ENCODE measurements at regions not wholly inside any gene's neighbourhood (a gene's known extent, or its start where the extent isn't known, plus 50 kb on each side); places are given as distances from the start of the nearest gene placed in this dataset.
A peak's percentile ranks its signal among the peaks of the same experiment; 100 is the strongest.

DNA sequence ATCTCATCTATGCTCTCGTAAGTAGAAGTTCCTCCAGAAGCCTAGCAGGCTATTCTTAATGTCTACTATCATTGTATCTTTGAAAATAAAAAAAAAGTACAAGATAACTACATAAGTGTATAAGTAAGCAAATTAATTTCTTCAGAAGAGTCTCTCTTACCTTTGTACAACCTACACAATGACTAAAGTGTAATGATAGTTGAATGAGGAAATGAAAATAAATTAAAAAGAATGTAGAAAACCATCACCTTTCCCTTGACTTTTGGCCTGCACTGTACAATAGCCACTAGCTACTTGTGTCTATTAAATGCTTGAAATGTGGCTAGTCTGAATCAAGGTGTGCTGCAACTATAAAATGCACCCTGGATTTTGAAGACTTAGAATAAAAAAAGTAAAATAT, 229.9 kb upstream of the FOXN3 start:
- intact Hi-C loops (cut with micrococcal nuclease) = no loop called here
- H3K27ac Mint-ChIP-seq = no peak overlapping the region
- ATAC-seq (ENCODE audit: low read depth) (no peak), DNase-seq (no peak)
- no peaks in the 10 kb centered on the region for H3K27me3 Mint-ChIP-seq
- H3K4me3 Mint-ChIP-seq = no peak overlapping the region
- CTCF ChIA-PET = no interaction called here
- no peaks in the 10 kb centered on the region for H3K9me3 Mint-ChIP-seq
- POLR2A ChIA-PET = no interaction called here
- peaks cover 18% of the 10 kb centered on the region for H3K4me1 Mint-ChIP-seq
- TF ChIP-seq, protein P1, sequence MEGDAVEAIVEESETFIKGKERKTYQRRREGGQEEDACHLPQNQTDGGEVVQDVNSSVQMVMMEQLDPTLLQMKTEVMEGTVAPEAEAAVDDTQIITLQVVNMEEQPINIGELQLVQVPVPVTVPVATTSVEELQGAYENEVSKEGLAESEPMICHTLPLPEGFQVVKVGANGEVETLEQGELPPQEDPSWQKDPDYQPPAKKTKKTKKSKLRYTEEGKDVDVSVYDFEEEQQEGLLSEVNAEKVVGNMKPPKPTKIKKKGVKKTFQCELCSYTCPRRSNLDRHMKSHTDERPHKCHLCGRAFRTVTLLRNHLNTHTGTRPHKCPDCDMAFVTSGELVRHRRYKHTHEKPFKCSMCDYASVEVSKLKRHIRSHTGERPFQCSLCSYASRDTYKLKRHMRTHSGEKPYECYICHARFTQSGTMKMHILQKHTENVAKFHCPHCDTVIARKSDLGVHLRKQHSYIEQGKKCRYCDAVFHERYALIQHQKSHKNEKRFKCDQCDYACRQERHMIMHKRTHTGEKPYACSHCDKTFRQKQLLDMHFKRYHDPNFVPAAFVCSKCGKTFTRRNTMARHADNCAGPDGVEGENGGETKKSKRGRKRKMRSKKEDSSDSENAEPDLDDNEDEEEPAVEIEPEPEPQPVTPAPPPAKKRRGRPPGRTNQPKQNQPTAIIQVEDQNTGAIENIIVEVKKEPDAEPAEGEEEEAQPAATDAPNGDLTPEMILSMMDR (IDR thresholded peaks at IDR 0.05) = no peak
- H3K36me3 Mint-ChIP-seq (ENCODE audit: low read depth) = no peaks in the 10 kb centered on the region

DNA sequence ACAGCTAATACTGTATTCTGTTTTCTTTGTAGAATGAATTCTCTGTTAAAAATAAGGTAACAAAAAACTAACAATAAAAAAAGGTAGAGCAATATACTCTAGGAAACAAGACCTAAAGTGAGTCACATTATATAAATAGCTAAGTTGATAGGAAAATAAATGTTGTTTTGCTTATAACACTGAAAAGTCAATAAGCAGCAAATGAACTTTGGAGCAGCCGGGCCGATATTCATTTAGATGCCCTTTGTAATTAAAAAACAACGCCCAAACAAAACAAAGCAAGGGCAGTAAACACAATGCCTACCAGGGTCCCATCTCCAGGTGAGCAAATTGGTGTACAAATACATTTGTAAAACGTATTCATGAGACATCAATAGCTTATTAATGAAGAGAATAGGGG, 227.6 kb upstream of the FOXN3 start:
- H3K36me3 Mint-ChIP-seq (ENCODE audit: low read depth) = no peaks in the 10 kb centered on the region
- CTCF ChIA-PET = no interaction called here
- no peaks in the 10 kb centered on the region for H3K9me3 Mint-ChIP-seq
- no peak overlapping the region for H3K27ac Mint-ChIP-seq
- POLR2A ChIA-PET = no interaction called here
- H3K4me3 Mint-ChIP-seq = no peak overlapping the region
- intact Hi-C loops (cut with micrococcal nuclease) = no loop called here
- ATAC-seq (ENCODE audit: low read depth) (no peak), DNase-seq (no peak)
- H3K4me1 Mint-ChIP-seq = peaks cover 14% of the 10 kb centered on the region
- TF ChIP-seq, protein P1 (IDR thresholded peaks at IDR 0.05) = no peak
- H3K27me3 Mint-ChIP-seq = no peaks in the 10 kb centered on the region

DNA sequence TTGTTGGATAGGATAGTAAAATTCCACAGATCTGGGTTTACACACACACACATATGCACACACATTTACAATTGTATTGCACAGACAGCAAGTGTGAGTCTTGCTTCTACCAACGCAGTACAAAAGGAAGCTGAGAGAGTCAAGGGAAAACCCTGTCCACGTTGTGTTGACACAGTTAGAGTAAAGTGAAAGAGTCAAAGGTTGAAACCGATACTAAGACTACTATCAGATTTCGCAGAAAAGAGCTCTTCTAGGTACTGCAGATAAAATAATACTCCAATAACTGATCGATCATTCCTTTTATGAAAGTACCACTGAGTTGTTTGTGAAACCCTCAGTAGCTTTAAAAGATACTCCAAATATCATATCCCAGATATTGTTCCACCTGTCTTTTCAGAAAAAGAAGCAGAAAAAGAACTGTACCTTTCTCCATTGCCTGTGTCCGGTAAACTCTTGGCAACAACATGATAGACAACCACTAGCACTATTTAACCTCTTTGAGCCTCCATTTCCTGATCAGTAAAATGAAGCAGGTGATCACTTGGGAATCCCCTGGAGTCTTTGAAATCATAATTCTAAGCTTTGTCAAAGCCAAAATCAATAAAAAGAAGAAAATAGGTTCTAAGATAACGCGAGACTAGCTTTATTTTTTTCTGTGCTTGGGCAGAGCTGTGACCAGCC, 224.6 kb upstream of the FOXN3 start:
- Mint-ChIP-seq H3K36me3 (ENCODE audit: low read depth) (no peaks in the 10 kb centered on the region), H3K4me1 (peaks cover 19% of the 10 kb centered on the region), H3K27me3 (no peaks in the 10 kb centered on the region), H3K4me3 (peak overlapping the region; percentile 50), H3K9me3 (peaks cover 5% of the 10 kb centered on the region), H3K27ac (peak overlapping the region; percentile 73)
- POLR2A ChIA-PET = interaction anchor here (0.6 to 2.3 kb wide), 5 partner anchors 9 to 52 kb away, joined by 4 to 16 read pairs (median 5); no protein-coding TSS in a partner anchor
- ATAC-seq (ENCODE audit: low read depth) = peak; percentile 84
- intact Hi-C loops (cut with micrococcal nuclease) = loop anchor here (1.0 to 2.0 kb wide), 2 partner anchors 11 to 23 kb away; no protein-coding TSS in a partner anchor
- CTCF ChIA-PET = interaction anchor here (0.8 to 1.0 kb wide), 2 partner anchors 126 to 976 kb away, joined by 3 read pairs; no protein-coding TSS in a partner anchor
- TF ChIP-seq, protein P1 (IDR thresholded peaks at IDR 0.05) = no peak
- no peak for DNase-seq

DNA sequence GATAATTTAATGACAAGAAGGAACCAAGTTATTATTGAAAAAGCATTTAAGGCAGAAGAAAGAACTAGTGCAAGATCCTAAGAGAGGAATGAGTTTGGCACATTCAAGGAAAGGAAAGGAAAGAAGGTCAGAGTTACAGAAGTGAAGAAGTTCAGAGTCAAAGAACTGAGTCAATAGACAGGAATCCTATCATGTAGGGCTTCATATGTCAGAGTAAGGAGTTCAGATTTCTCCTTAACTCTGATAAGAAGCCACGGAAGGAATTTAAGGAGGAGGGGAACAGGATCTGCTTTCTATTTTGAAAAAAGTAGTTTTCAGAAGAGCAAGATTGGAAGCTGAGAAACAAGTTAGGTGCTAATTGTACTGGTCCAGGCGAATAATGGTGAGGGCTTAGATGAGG, 223.1 kb upstream of the FOXN3 start:
- intact Hi-C loops (cut with micrococcal nuclease) = loop anchor here (2.0 kb wide), 1 partner anchor 21 kb away; no protein-coding TSS in a partner anchor
- CTCF ChIA-PET = no interaction called here

DNA sequence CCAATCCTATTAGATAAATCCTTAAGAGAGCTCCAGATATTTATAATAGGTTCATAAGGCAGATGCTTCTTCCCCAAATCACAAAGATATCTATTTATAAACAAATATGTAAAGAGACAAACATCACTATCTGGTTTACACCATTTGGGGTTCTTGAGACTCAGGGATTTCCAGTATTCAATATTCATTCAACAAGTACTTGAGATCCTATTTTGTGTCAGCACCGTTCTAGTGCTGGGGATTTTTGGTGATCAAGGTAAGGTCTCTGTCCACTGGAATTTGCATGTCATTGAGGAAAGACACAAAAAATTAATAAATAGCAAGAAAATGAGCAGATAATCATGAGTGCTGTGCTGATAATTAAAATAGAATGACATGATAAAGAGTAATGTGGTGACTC, 222.7 kb upstream of the FOXN3 start:
- no peak for ATAC-seq (ENCODE audit: low read depth)
- Mint-ChIP-seq H3K4me1 (peaks cover 19% of the 10 kb centered on the region), H3K27ac (peak overlapping the region; percentile 10), H3K27me3 (no peaks in the 10 kb centered on the region), H3K36me3 (ENCODE audit: low read depth) (no peaks in the 10 kb centered on the region), H3K4me3 (no peak overlapping the region), H3K9me3 (peaks cover 5% of the 10 kb centered on the region)
- TF ChIP-seq, protein P1 (IDR thresholded peaks at IDR 0.05) = no peak
- intact Hi-C loops (cut with micrococcal nuclease) = loop anchor here (2.0 kb wide), 1 partner anchor 21 kb away; no protein-coding TSS in a partner anchor
- no peak for DNase-seq
- CTCF ChIA-PET = no interaction called here
- POLR2A ChIA-PET = no interaction called here

More for the DNA sequence above, 223.1 kb upstream of the FOXN3 start:
- Mint-ChIP-seq H3K36me3 (ENCODE audit: low read depth) (no peaks in the 10 kb centered on the region), H3K4me1 (peaks cover 19% of the 10 kb centered on the region), H3K27ac (peak overlapping the region; percentile 10), H3K4me3 (no peak overlapping the region), H3K27me3 (no peaks in the 10 kb centered on the region), H3K9me3 (peaks cover 5% of the 10 kb centered on the region)
- TF ChIP-seq, protein P1 (IDR thresholded peaks at IDR 0.05) = no peak
- POLR2A ChIA-PET = interaction anchor here (1.2 to 2.3 kb wide), 2 partner anchors 9 to 21 kb away, joined by 4 to 16 read pairs; no protein-coding TSS in a partner anchor
- ATAC-seq (ENCODE audit: low read depth) (no peak), DNase-seq (no peak)

Measured in activated B cell treated with CpG ODN at 0.5 μM for 24 hours (primary cell).